ENCODE measurements at regions not wholly inside any gene's neighbourhood (a gene's known extent, or its start where the extent isn't known, plus 50 kb on each side); places are given as distances from the start of the nearest gene placed in this dataset.

DNA sequence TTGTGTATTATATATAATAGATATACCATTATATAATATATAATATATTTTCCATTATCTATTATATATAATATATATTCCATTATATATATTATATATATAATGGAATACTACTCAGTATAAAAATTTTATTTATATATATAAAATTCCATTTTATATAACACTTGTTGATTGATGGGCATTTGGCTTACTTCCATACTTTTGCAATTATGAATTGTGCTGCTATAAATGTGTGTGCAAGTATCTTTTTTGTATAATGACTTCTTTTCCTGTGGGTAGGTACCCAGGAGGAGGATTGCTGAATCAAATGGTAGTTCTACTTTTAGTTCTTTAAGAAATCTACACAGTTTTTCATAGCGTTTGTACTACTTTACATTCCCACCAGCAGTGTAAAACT lies 1211.1 kb downstream of the NCAM2 start:
- Histone ChIP-seq H3K27ac (no peak overlapping the region), H3K36me3 (no peaks in the 10 kb centered on the region), H3K4me3 (no peak overlapping the region), H3K27me3 (no peaks in the 10 kb centered on the region), H3K9me3 (no peaks in the 10 kb centered on the region), H3K4me1 (no peaks in the 10 kb centered on the region)
- TF ChIP-seq CTCF (IDR thresholded peaks at IDR 0.05) (no peak), POLR2AphosphoS5 (IDR thresholded peaks at IDR 0.05) (no peak), POLR2A (IDR thresholded peaks at IDR 0.05) (no peak)
- DNase-seq (ENCODE audit: low spot score in 2 of 2): no peak
- intact Hi-C loops (cut with DNase I; ENCODE audit: low total_unique reads): no loop called here

- Histone ChIP-seq H3K27ac (no peak overlapping the region), H3K9me3 (no peaks in the 10 kb centered on the region), H3K27me3 (no peaks in the 10 kb centered on the region), H3K36me3 (no peaks in the 10 kb centered on the region), H3K4me3 (no peak overlapping the region), H3K4me1 (no peaks in the 10 kb centered on the region)
- no peak for TF ChIP-seq CTCF (IDR thresholded peaks at IDR 0.05)
- TF ChIP-seq POLR2A (IDR thresholded peaks at IDR 0.05): no peak
- TF ChIP-seq POLR2AphosphoS5 (IDR thresholded peaks at IDR 0.05): no peak
- DNase-seq (ENCODE audit: low spot score in 2 of 2): no peak
- intact Hi-C loops (cut with DNase I; ENCODE audit: low total_unique reads): no loop called here
Measured at GRCh38 chr21:22211943-22212342, 1213.7 kb downstream of the NCAM2 start.

GRCh38 chr21:22223385-22223784 lies 1225.2 kb downstream of the NCAM2 start:
- DNase-seq (ENCODE audit: low spot score in 2 of 2): no peak
- no peaks in the 10 kb centered on the region for H3K9me3 ChIP-seq
- no peak overlapping the region for H3K27ac ChIP-seq
- TF ChIP-seq POLR2A (IDR thresholded peaks at IDR 0.05) (no peak), CTCF (IDR thresholded peaks at IDR 0.05) (no peak), POLR2AphosphoS5 (IDR thresholded peaks at IDR 0.05) (no peak)
- no peaks in the 10 kb centered on the region for H3K36me3 ChIP-seq
- intact Hi-C loops (cut with DNase I; ENCODE audit: low total_unique reads): no loop called here
- no peaks in the 10 kb centered on the region for H3K27me3 ChIP-seq
- H3K4me1 ChIP-seq: no peaks in the 10 kb centered on the region
- H3K4me3 ChIP-seq: no peak overlapping the region

- Histone ChIP-seq H3K4me3 (no peak overlapping the region), H3K36me3 (no peaks in the 10 kb centered on the region), H3K4me1 (no peaks in the 10 kb centered on the region), H3K27ac (no peak overlapping the region), H3K27me3 (no peaks in the 10 kb centered on the region), H3K9me3 (no peaks in the 10 kb centered on the region)
- DNase-seq (ENCODE audit: low spot score in 2 of 2): no peak
- TF ChIP-seq POLR2A (IDR thresholded peaks at IDR 0.05) (no peak), POLR2AphosphoS5 (IDR thresholded peaks at IDR 0.05) (no peak), CTCF (IDR thresholded peaks at IDR 0.05) (no peak)
- intact Hi-C loops (cut with DNase I; ENCODE audit: low total_unique reads): no loop called here
Measured at GRCh38 chr21:22224261-22224660, 1226.1 kb downstream of the NCAM2 start.

- DNase-seq (ENCODE audit: low spot score in 2 of 2): no peak
- Histone ChIP-seq H3K27ac (no peak overlapping the region), H3K9me3 (no peaks in the 10 kb centered on the region), H3K36me3 (no peaks in the 10 kb centered on the region), H3K4me1 (no peaks in the 10 kb centered on the region), H3K4me3 (no peak overlapping the region), H3K27me3 (no peaks in the 10 kb centered on the region)
- no peak for TF ChIP-seq POLR2AphosphoS5 (IDR thresholded peaks at IDR 0.05)
- TF ChIP-seq CTCF (IDR thresholded peaks at IDR 0.05): no peak
- no peak for TF ChIP-seq POLR2A (IDR thresholded peaks at IDR 0.05)
- intact Hi-C loops (cut with DNase I; ENCODE audit: low total_unique reads): no loop called here
Measured at GRCh38 chr21:22225299-22225698, 1227.1 kb downstream of the NCAM2 start.

All from breast epithelium (tissue), 4 donors.